GM12892 (cell line): ENCODE measurements at regions not wholly inside any gene's neighbourhood (a gene's known extent, or its start where the extent isn't known, plus 50 kb on each side); places are given as distances from the start of the nearest gene placed in this dataset.

ENCODE experiments used
- POLR2A ChIP-seq: IDR thresholded peaks from 2 replicates; pipeline ENCODE4 v1.6.1; 2011; ENCODE audit warnings: low read depth, low read length, control low read depth
- POLR2AphosphoS5 ChIP-seq: IDR thresholded peaks from 2 replicates; pipeline ENCODE4 v1.6.1; 2011; ENCODE audit warnings: low read depth, low read length, control low read depth

- TF ChIP-seq POLR2A: no peak
- no peak for TF ChIP-seq POLR2AphosphoS5
Measured at GRCh38 chr14:38389681-38390080, 133.8 kb upstream of the CLEC14A start.
